Keratinocyte (primary cell): ENCODE measurements at regions not wholly inside any gene's neighbourhood (a gene's known extent, or its start where the extent isn't known, plus 50 kb on each side); places are given as distances from the start of the nearest gene placed in this dataset.

ENCODE experiments used
- CTCF ChIP-seq, 3 experiments: IDR thresholded peaks in 1 of 3; conservative IDR thresholded peaks in 1 of 3; optimal IDR thresholded peaks in 1 of 3; 2 replicates in 2 of 3; 3 replicates in 1 of 3; pipeline versions ENCODE3 to v1.5.1; 2011; ENCODE audit warnings: low read length in 3 of 3, mild to moderate bottlenecking in 3 of 3, moderate library complexity in 2 of 3, control low read depth in 1 of 3, inconsistent platforms in 1 of 3; ENCODE audit not compliant: insufficient read depth in 2 of 3; ENCODE audit errors: extremely low read depth in 1 of 3
- EZH2 ChIP-seq: IDR thresholded peaks from one replicate; pipeline ENCODE4 v1.6.1; 2012; ENCODE audit warnings: inconsistent platforms, mild to moderate bottlenecking, low read length, moderate library complexity

GRCh38 chr11:34825670-34826383, 90.4 kb downstream of the APIP start:
- TF ChIP-seq CTCF (optimal IDR thresholded peaks at IDR 0.05 in 1 of 3, IDR thresholded peaks at IDR 0.05 in 1 of 3, conservative IDR thresholded peaks at IDR 0.05 in 1 of 3; ENCODE audit: extremely low read depth in 1 of 3, insufficient read depth in 2 of 3, low read length in 3 of 3) (no peak), EZH2 (no peak)
